Ovary (tissue), 3 donors: ENCODE measurements at regions not wholly inside any gene's neighbourhood (a gene's known extent, or its start where the extent isn't known, plus 50 kb on each side); places are given as distances from the start of the nearest gene placed in this dataset.

ENCODE experiments used
- CTCF ChIP-seq, 3 donors: fragments of 450-650 bp in 2 of 3; fragments of 200-600 bp in 1 of 3; IDR thresholded peaks; one replicate each; pipeline versions ENCODE4 v1.5.1 to v1.8.0; 2016 to 2022; ENCODE audit warnings: antibody characterized with exemption in 3 of 3, mild to moderate bottlenecking in 1 of 3
- EP300 ChIP-seq: sonication (generic); formaldehyde crosslinking; IDR thresholded peaks from one replicate; pipeline ENCODE4 v1.6.1; 2017; ENCODE audit warnings: antibody characterized with exemption
- POLR2A ChIP-seq: fragments of 450-650 bp; IDR thresholded peaks from one replicate; pipeline ENCODE4 v1.6.1; 2017; ENCODE audit warnings: antibody characterized with exemption, mild to moderate bottlenecking, moderate library complexity
- donor health status: DM: no; HTN: no; CAD: no.

- no peak for TF ChIP-seq EP300
- TF ChIP-seq CTCF (IDR thresholded peaks at IDR 0.05) = no peak
- no peak for TF ChIP-seq POLR2A
Observed at GRCh38 chr12:78556651-78557050, 307.9 kb upstream of the SYT1 start.
